ENCODE measurements at regions not wholly inside any gene's neighbourhood (a gene's known extent, or its start where the extent isn't known, plus 50 kb on each side); places are given as distances from the start of the nearest gene placed in this dataset.

- no peak for TF ChIP-seq POLR2A (IDR thresholded peaks at IDR 0.05; ENCODE audit: low read length)
- TF ChIP-seq GATA1 (IDR thresholded peaks at IDR 0.05; ENCODE audit: low read depth, low read length): no peak
Measured at GRCh38 chr20:43833511-43834395, 80.9 kb upstream of the TOX2 start.
